ENCODE measurements at regions not wholly inside any gene's neighbourhood (a gene's known extent, or its start where the extent isn't known, plus 50 kb on each side); places are given as distances from the start of the nearest gene placed in this dataset.

GRCh38 chr16:60748366-60748765 lies 1287.9 kb downstream of the CDH8 start:
- no peak for TF ChIP-seq TAF1 (IDR thresholded peaks at IDR 0.05; ENCODE audit: borderline replicate concordance, insufficient read depth, low read length)
- TF ChIP-seq POLR2AphosphoS5 (IDR thresholded peaks at IDR 0.05; ENCODE audit: low read depth, low read length): no peak
- TF ChIP-seq, protein P1, sequence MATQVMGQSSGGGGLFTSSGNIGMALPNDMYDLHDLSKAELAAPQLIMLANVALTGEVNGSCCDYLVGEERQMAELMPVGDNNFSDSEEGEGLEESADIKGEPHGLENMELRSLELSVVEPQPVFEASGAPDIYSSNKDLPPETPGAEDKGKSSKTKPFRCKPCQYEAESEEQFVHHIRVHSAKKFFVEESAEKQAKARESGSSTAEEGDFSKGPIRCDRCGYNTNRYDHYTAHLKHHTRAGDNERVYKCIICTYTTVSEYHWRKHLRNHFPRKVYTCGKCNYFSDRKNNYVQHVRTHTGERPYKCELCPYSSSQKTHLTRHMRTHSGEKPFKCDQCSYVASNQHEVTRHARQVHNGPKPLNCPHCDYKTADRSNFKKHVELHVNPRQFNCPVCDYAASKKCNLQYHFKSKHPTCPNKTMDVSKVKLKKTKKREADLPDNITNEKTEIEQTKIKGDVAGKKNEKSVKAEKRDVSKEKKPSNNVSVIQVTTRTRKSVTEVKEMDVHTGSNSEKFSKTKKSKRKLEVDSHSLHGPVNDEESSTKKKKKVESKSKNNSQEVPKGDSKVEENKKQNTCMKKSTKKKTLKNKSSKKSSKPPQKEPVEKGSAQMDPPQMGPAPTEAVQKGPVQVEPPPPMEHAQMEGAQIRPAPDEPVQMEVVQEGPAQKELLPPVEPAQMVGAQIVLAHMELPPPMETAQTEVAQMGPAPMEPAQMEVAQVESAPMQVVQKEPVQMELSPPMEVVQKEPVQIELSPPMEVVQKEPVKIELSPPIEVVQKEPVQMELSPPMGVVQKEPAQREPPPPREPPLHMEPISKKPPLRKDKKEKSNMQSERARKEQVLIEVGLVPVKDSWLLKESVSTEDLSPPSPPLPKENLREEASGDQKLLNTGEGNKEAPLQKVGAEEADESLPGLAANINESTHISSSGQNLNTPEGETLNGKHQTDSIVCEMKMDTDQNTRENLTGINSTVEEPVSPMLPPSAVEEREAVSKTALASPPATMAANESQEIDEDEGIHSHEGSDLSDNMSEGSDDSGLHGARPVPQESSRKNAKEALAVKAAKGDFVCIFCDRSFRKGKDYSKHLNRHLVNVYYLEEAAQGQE (IDR thresholded peaks at IDR 0.05; ENCODE audit: insufficient read depth in 1 of 2, low read depth in 2 of 2, low read length in 2 of 2): no peak
- TF ChIP-seq SIN3A (IDR thresholded peaks at IDR 0.05; ENCODE audit: borderline replicate concordance, insufficient read depth, low read length): no peak

Measured in PFSK-1 (cell line).